MM.1S (cell line): ENCODE measurements at regions not wholly inside any gene's neighbourhood (a gene's known extent, or its start where the extent isn't known, plus 50 kb on each side); places are given as distances from the start of the nearest gene placed in this dataset.

Experiments
- DNase-seq: peaks from one replicate; pipeline ENCODE4 v3.0.0-alpha.2; 2015
- H2AFZ ChIP-seq: fragments of 300-600 bp; sonication (generic); 2 replicates; pipeline ENCODE4 v1.6.0; 2016; ENCODE audit warnings: antibody characterized with exemption, low read length
- H3F3A ChIP-seq: fragments of 300-600 bp; sonication (generic); 2 replicates; pipeline ENCODE4 v1.6.1; 2016; ENCODE audit warnings: mild to moderate bottlenecking, antibody characterized with exemption, low read length, moderate library complexity, mixed read lengths; ENCODE audit not compliant: insufficient read depth
- H3K27ac ChIP-seq: fragments of 300-600 bp; sonication (generic); 2 replicates; pipeline ENCODE4 v1.5.1; 2016; ENCODE audit warnings: mild to moderate bottlenecking, low read length
- H3K27me3 ChIP-seq: fragments of 300-600 bp; sonication (generic); replicated peaks from 2 replicates; pipeline ENCODE4 v1.6.0; 2016; ENCODE audit warnings: low read length; ENCODE audit not compliant: insufficient read depth
- H3K36me3 ChIP-seq: fragments of 300-600 bp; sonication (generic); replicated peaks from 2 replicates; pipeline ENCODE4 v1.6.1; 2016; ENCODE audit warnings: mild to moderate bottlenecking, low read length, mixed read lengths; ENCODE audit not compliant: insufficient read depth
- H3K4me1 ChIP-seq: fragments of 300-600 bp; sonication (generic); 2 replicates; pipeline ENCODE4 v1.6.1; 2016; ENCODE audit warnings: low read length, mixed read lengths
- H3K4me2 ChIP-seq: fragments of 300-600 bp; sonication (generic); 2 replicates; pipeline ENCODE4 v1.6.0; 2016; ENCODE audit warnings: low read depth, low read length
- H3K4me3 ChIP-seq: fragments of 300-600 bp; sonication (generic); 2 replicates; pipeline ENCODE4 v1.5.1; 2016; ENCODE audit warnings: low read length, mixed read lengths
- H3K79me2 ChIP-seq: fragments of 300-600 bp; sonication (generic); 2 replicates; pipeline ENCODE4 v1.6.1; 2016; ENCODE audit warnings: mixed run types, low read length, mixed read lengths
- H3K9ac ChIP-seq: fragments of 300-600 bp; sonication (generic); 2 replicates; pipeline ENCODE4 v1.6.1; 2016; ENCODE audit warnings: low read length, mixed read lengths
- H3K9me2 ChIP-seq: fragments of 300-600 bp; sonication (generic); replicated peaks from 2 replicates; pipeline ENCODE4 v1.6.1; 2016; ENCODE audit warnings: mild to moderate bottlenecking, low read length, mixed read lengths; ENCODE audit not compliant: insufficient read depth
- H3K9me3 ChIP-seq: fragments of 300-600 bp; sonication (generic); replicated peaks from 2 replicates; pipeline ENCODE4 v1.6.1; 2016; ENCODE audit warnings: mild to moderate bottlenecking, low read length, mixed read lengths; ENCODE audit not compliant: insufficient read depth
- H4K20me1 ChIP-seq: fragments of 300-600 bp; sonication (generic); 2 replicates; pipeline ENCODE4 v1.6.1; 2016; ENCODE audit warnings: mild to moderate bottlenecking, low read length, moderate library complexity, mixed read lengths; ENCODE audit not compliant: insufficient read depth
- EZH2 ChIP-seq: fragments of 300-600 bp; sonication (generic); optimal IDR thresholded peaks from 2 replicates; pipeline ENCODE3; 2017; ENCODE audit warnings: low read depth, mild to moderate bottlenecking, antibody characterized with exemption, low read length, mixed read lengths
- EZH2phosphoT487 ChIP-seq: fragments of 300-600 bp; sonication (generic); IDR thresholded peaks from 2 replicates; pipeline ENCODE4 v1.6.1; 2018; ENCODE audit warnings: antibody characterized with exemption, low read length
- TF ChIP-seq, protein P1 (sequence below): fragments of 300-600 bp; sonication (generic); IDR thresholded peaks from 2 replicates; pipeline ENCODE4 v1.5.1; 2016; ENCODE audit warnings: antibody characterized with exemption, low read length, mixed read lengths

DNA sequence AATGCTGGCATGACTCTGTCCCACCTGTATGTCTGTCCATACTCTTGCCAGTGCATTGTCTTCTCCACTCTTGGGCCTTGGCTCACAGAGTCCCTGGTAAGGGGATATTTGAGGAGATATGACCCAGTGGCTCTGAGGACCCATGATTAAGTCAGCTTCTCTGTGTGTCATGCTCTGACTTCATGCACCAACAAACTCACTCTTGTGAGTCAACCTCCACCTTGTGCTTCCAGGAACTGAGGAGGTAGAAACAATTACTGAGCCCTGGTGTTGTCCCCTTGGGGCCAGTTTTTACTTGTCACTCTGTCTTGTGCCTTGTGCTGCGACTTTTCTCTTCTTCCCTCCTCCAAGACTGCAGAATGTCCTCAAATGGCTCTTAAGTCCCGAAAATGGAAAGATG lies 127.1 kb downstream of the ABHD5 start:
- DNase-seq: no peak
- H3K9me2 ChIP-seq: no peaks in the 10 kb centered on the region
- TF ChIP-seq EZH2phosphoT487 (no peak), EZH2 (no peak)
- TF ChIP-seq, protein P1, sequence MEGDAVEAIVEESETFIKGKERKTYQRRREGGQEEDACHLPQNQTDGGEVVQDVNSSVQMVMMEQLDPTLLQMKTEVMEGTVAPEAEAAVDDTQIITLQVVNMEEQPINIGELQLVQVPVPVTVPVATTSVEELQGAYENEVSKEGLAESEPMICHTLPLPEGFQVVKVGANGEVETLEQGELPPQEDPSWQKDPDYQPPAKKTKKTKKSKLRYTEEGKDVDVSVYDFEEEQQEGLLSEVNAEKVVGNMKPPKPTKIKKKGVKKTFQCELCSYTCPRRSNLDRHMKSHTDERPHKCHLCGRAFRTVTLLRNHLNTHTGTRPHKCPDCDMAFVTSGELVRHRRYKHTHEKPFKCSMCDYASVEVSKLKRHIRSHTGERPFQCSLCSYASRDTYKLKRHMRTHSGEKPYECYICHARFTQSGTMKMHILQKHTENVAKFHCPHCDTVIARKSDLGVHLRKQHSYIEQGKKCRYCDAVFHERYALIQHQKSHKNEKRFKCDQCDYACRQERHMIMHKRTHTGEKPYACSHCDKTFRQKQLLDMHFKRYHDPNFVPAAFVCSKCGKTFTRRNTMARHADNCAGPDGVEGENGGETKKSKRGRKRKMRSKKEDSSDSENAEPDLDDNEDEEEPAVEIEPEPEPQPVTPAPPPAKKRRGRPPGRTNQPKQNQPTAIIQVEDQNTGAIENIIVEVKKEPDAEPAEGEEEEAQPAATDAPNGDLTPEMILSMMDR: no peak
- no peak overlapping the region for H2AFZ ChIP-seq
- H3F3A ChIP-seq: no peaks in the 10 kb centered on the region
- no peaks in the 10 kb centered on the region for H3K4me1 ChIP-seq
- no peaks in the 10 kb centered on the region for H3K36me3 ChIP-seq
- no peak overlapping the region for H3K27ac ChIP-seq
- H3K9ac ChIP-seq: no peak overlapping the region
- H3K9me3 ChIP-seq: no peaks in the 10 kb centered on the region
- no peaks in the 10 kb centered on the region for H4K20me1 ChIP-seq
- no peaks in the 10 kb centered on the region for H3K27me3 ChIP-seq
- no peaks in the 10 kb centered on the region for H3K79me2 ChIP-seq
- no peak overlapping the region for H3K4me3 ChIP-seq
- H3K4me2 ChIP-seq: no peak overlapping the region

DNA sequence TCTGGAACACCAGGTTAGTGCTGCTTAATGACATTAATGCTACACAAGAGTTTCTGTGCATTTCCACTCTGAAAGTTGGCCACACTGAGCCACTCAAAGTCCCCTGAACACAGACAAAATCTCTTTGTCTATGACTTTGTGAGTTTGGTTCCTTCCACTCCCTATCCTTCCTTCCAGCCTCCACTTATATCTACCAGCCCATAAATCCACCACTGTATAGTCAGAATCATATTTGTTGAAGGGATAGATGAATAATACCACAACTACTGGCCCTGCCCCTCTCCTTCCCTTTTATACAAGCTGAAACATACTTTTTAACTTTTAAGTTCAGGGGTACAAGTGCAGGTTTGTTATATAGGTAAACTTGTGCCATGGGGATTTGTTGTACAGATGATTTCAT lies 127.5 kb downstream of the ABHD5 start:
- Histone ChIP-seq H3K27me3 (no peaks in the 10 kb centered on the region), H3K9ac (no peak overlapping the region), H3K4me2 (no peak overlapping the region), H3K9me2 (no peaks in the 10 kb centered on the region), H3F3A (no peaks in the 10 kb centered on the region), H3K4me3 (no peak overlapping the region), H3K27ac (no peak overlapping the region), H3K9me3 (no peaks in the 10 kb centered on the region), H4K20me1 (no peaks in the 10 kb centered on the region), H3K36me3 (no peaks in the 10 kb centered on the region), H3K4me1 (no peaks in the 10 kb centered on the region), H3K79me2 (no peaks in the 10 kb centered on the region), H2AFZ (no peak overlapping the region)
- DNase-seq: no peak
- TF ChIP-seq EZH2 (no peak), EZH2phosphoT487 (no peak)
- TF ChIP-seq, protein P1: no peak

- no peaks in the 10 kb centered on the region for H3K36me3 ChIP-seq
- H3K4me2 ChIP-seq: no peak overlapping the region
- DNase-seq: no peak
- no peaks in the 10 kb centered on the region for H3K79me2 ChIP-seq
- H3K27me3 ChIP-seq: no peaks in the 10 kb centered on the region
- no peaks in the 10 kb centered on the region for H3K9me3 ChIP-seq
- no peaks in the 10 kb centered on the region for H4K20me1 ChIP-seq
- no peak for TF ChIP-seq EZH2phosphoT487
- TF ChIP-seq EZH2: no peak
- TF ChIP-seq, protein P1: no peak
- H3K4me3 ChIP-seq: no peak overlapping the region
- H3K4me1 ChIP-seq: no peaks in the 10 kb centered on the region
- H3K9ac ChIP-seq: no peak overlapping the region
- no peaks in the 10 kb centered on the region for H3K9me2 ChIP-seq
- no peak overlapping the region for H3K27ac ChIP-seq
- no peak overlapping the region for H2AFZ ChIP-seq
- no peaks in the 10 kb centered on the region for H3F3A ChIP-seq
Measured at GRCh38 chr3:43838009-43838758, 147.4 kb downstream of the ABHD5 start.
